Tongue (tissue), 2 donors: ENCODE measurements at regions not wholly inside any gene's neighbourhood (a gene's known extent, or its start where the extent isn't known, plus 50 kb on each side); places are given as distances from the start of the nearest gene placed in this dataset. TPM values are rescaled to one million over a fixed set of nuclear protein-coding genes. Genes with fewer than 3 reads are reported as not detected.
"Not testable (repeated sequence)": the region's sequence is repeated elsewhere in the genome, so short reads cannot be mapped to it uniquely, and the experiment has no call there.

Experiments used
- DNase-seq: peaks from one replicate; pipeline ENCODE4 v3.0.0-alpha.2; 2015
- small RNA-seq: library from RNA; depleted of rRNA; stranded (forward); fragments of <200 nt; gene quantifications from one replicate; pipeline ENCODE3, GENCODE V24; 2014; ENCODE audit warnings: low replicate concordance

DNA sequence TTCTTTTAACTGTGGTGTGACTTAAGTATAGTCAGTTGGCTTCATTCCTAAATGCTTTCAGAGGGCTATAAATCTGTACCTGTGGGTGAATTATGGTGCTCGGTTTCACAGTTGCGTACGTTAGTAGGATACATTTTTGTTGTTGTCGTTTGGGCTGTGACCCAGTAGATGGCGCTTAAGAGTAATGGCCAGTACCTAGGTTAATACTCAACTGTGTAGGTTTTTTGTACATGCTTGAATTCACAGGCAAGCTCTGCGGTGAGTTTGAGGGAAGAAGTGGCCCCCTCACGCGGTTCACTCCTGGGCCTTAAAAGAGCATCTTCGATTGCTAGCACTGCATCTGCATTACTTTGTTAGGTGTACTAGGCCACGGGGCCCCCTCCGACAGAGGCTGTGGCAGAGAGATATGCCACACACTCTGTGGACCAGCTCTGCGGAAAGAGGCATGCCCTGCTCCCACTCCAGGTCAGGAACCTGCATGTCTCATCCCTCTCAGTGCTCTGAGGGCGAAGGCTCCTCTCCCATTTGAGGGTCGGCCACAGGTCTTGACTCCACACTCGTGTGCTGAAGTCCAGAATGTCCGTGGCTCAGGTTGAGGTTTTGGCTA lies 224.6 kb upstream of the TBL1Y start:
- DNase-seq: not testable (repeated sequence)

DNA sequence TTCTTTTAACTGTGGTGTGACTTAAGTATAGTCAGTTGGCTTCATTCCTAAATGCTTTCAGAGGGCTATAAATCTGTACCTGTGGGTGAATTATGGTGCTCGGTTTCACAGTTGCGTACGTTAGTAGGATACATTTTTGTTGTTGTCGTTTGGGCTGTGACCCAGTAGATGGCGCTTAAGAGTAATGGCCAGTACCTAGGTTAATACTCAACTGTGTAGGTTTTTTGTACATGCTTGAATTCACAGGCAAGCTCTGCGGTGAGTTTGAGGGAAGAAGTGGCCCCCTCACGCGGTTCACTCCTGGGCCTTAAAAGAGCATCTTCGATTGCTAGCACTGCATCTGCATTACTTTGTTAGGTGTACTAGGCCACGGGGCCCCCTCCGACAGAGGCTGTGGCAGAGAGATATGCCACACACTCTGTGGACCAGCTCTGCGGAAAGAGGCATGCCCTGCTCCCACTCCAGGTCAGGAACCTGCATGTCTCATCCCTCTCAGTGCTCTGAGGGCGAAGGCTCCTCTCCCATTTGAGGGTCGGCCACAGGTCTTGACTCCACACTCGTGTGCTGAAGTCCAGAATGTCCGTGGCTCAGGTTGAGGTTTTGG lies 208.8 kb upstream of the TBL1Y start:
- not testable (repeated sequence) for DNase-seq

DNA sequence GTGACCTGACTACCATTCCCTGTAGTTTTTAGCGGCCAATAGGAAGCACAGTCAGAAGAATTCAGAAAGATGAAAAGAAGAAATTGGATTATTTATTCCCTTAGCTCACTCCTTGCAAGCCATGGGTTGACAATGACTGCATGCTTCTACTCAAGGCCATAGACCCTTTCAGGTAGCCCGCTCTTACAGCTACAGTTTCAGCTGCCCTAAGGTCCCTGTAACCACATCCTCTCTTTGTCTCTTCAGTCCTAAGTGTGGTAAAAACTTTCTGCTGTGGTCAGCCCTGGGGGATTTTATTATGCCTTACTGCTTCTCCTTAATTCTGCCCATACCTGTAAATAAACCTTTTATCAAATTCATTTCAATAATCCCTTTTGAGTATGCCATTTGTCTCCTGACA lies 189.1 kb upstream of the TBL1Y start:
- not testable (repeated sequence) for DNase-seq

DNA sequence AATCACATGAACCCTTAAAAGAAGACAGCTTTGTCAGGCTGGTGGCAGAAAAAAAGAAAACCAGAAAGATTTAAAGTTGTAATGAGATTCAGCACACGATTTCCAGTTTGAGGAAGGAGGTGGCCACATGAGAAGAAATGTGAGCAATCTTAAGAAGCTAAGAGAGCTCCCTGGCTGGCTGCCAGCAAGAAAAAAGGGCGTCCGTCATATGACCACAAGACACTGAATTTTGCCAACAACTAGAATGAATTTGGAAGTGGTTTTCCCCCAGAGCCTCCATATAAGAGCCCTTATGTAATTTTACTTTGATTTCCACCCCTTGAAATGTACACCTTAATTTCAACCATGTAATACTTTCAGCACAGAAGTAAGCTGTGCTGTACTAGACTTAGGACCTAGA lies 163.3 kb upstream of the TBL1Y start:
- DNase-seq: not testable (repeated sequence)

- DNase-seq: no peak
These were observed 128.2 kb upstream of the TBL1Y start for GRCh38 chrY:6782334-6782733.

GRCh38 chrY:6786960-6787359 lies 123.5 kb upstream of the TBL1Y start:
- no peak for DNase-seq

DNA sequence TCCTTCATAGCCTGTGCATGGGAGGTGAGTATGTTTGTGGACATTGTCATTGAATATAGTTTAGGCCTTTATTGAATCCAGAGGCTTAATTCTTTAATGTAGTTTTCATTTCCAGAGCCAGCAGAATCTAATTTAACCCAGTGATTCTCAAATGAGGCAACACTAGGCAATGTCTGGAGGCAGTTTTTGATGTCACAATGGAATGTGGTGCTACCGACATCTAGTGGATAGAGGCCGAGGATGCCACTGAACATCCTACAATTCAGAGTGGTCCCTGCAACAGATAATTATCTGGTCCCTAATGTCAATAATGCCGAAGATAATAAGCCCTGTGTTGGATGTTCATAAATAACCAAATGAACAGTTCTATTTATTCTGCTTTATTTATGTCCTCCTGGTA lies 98.9 kb upstream of the TBL1Y start:
- peak; percentile 31 for DNase-seq

Small RNA genes in the stretch of these regions (small RNA-seq; reads per million reads assigned to genes)
- gene AC013412.1: not detected
- not detected for gene SRIP3
